HG03045 (cell line): ENCODE measurements at regions not wholly inside any gene's neighbourhood (a gene's known extent, or its start where the extent isn't known, plus 50 kb on each side); places are given as distances from the start of the nearest gene placed in this dataset.

ENCODE experiments used
- ATAC-seq: cut with Tn5 transposase; IDR thresholded peaks from one replicate; pipeline ENCODE4 v1.9.1; 2021; ENCODE audit warnings: mild to moderate bottlenecking, moderate library complexity; ENCODE audit not compliant: unreplicated experiment

- no peak for ATAC-seq
These were observed 310.6 kb downstream of the TFEC start for GRCh38 chr7:115719963-115720362.

- ATAC-seq: no peak
These were observed 320.9 kb downstream of the TFEC start for GRCh38 chr7:115709664-115710063.

- ATAC-seq: no peak
These were observed 322.6 kb downstream of the TFEC start for GRCh38 chr7:115708013-115708341.

- no peak for ATAC-seq
These were observed 323.1 kb downstream of the TFEC start for GRCh38 chr7:115707258-115708012.

- ATAC-seq: no peak
These were observed 325.7 kb downstream of the TFEC start for GRCh38 chr7:115704884-115705283.

- ATAC-seq: no peak
These were observed 329.4 kb downstream of the TFEC start for GRCh38 chr7:115701141-115701540.

- no peak for ATAC-seq
These were observed 336.1 kb downstream of the TFEC start for GRCh38 chr7:115694424-115694823.

- ATAC-seq: no peak
These were observed 336.8 kb downstream of the TFEC start for GRCh38 chr7:115693779-115694178.

- ATAC-seq: no peak
These were observed 340.6 kb downstream of the TFEC start for GRCh38 chr7:115689941-115690340.

GRCh38 chr7:115683093-115683492 lies 347.5 kb downstream of the TFEC start:
- no peak for ATAC-seq

- no peak for ATAC-seq
These were observed 348.1 kb downstream of the TFEC start for GRCh38 chr7:115682507-115682906.

- ATAC-seq: no peak
These were observed 349.6 kb downstream of the TFEC start for GRCh38 chr7:115680921-115681320.

GRCh38 chr7:115679976-115680375 lies 350.6 kb downstream of the TFEC start:
- ATAC-seq: no peak

GRCh38 chr7:115679423-115679822 lies 351.1 kb downstream of the TFEC start:
- no peak for ATAC-seq

- ATAC-seq: no peak
These were observed 352.2 kb downstream of the TFEC start for GRCh38 chr7:115678086-115678982.

- ATAC-seq: no peak
These were observed 353.9 kb downstream of the TFEC start for GRCh38 chr7:115676707-115677106.

GRCh38 chr7:115676080-115676479 lies 354.5 kb downstream of the TFEC start:
- no peak for ATAC-seq

GRCh38 chr7:115674467-115675024 lies 356.0 kb downstream of the TFEC start:
- ATAC-seq: no peak

GRCh38 chr7:115672024-115672423 lies 358.5 kb downstream of the TFEC start:
- ATAC-seq: no peak

GRCh38 chr7:115662676-115663075 lies 367.9 kb downstream of the TFEC start:
- no peak for ATAC-seq

- ATAC-seq: no peak
These were observed 368.4 kb downstream of the TFEC start for GRCh38 chr7:115662120-115662519.

- no peak for ATAC-seq
These were observed 372.3 kb downstream of the TFEC start for GRCh38 chr7:115658223-115658622.
